ENCODE measurements at regions not wholly inside any gene's neighbourhood (a gene's known extent, or its start where the extent isn't known, plus 50 kb on each side); places are given as distances from the start of the nearest gene placed in this dataset.
"Not testable (repeated sequence)": the region's sequence is repeated elsewhere in the genome, so short reads cannot be mapped to it uniquely, and the experiment has no call there.

- Mint-ChIP-seq H3K4me1 (no peaks in the 10 kb centered on the region), H3K9me3 (no peaks in the 10 kb centered on the region), H3K27ac (no peak overlapping the region), H3K4me3 (no peak overlapping the region), H3K36me3 (no peaks in the 10 kb centered on the region), H3K27me3 (peaks cover 9% of the 10 kb centered on the region)
- no peak for DNase-seq (ENCODE audit: low spot score in 2 of 2)
- no peak for ATAC-seq (ENCODE audit: low read depth)
Observed at GRCh38 chr7:3162289-3162688, 118.6 kb upstream of the CARD11 start.

DNA sequence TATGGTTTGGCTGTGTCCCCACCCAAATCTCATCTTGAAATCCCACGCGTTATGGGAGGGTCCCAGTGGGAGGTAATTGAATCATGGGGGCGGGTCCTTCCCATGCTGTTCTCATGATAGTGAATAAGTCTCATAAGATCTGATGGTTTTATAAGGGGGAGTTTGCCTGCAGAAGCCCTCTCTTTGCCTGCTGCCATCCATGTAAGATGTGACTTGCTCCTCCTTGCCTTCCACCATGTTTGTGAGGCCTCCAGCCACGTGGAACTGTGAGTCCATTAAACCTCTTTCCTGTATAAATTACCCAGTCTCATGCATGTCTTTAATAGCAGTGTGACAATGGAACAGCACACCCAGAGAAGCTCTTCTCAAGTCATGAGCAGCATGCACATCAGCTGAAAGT lies 119.1 kb upstream of the CARD11 start:
- DNase-seq (ENCODE audit: low spot score in 2 of 2); ATAC-seq (ENCODE audit: low read depth); H3K27me3 Mint-ChIP-seq; H3K4me3 Mint-ChIP-seq; H3K27ac Mint-ChIP-seq; H3K4me1 Mint-ChIP-seq; H3K9me3 Mint-ChIP-seq; H3K36me3 Mint-ChIP-seq: not testable (repeated sequence)

DNA sequence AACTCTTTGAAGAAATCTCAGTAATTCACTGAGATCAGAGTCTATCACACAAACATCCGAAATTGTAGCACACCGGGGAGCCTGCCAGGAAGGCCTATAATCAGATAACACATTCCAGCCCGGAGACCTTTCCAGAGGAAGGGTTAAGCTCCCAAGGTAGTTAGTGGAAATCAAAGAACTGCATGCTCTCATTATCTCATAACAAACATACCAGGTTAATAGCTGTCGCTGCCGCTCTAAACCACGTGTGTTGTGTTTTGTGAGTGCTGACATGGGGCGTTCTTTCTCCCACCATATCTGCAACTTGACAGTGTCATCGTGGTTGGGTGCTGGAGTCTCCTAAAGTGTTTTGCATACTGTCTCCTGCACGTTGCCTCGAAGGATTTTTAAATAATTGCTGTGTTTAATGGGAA lies 120.7 kb upstream of the CARD11 start:
- no peaks in the 10 kb centered on the region for H3K9me3 Mint-ChIP-seq
- no peaks in the 10 kb centered on the region for H3K4me1 Mint-ChIP-seq
- DNase-seq (ENCODE audit: low spot score in 2 of 2): no peak
- H3K36me3 Mint-ChIP-seq: no peaks in the 10 kb centered on the region
- H3K27me3 Mint-ChIP-seq: peaks cover 14% of the 10 kb centered on the region
- H3K27ac Mint-ChIP-seq: no peak overlapping the region
- no peak overlapping the region for H3K4me3 Mint-ChIP-seq
- ATAC-seq (ENCODE audit: low read depth): no peak

GRCh38 chr7:3165681-3166580 lies 122.3 kb upstream of the CARD11 start:
- no peak overlapping the region for H3K4me3 Mint-ChIP-seq
- H3K27ac Mint-ChIP-seq: no peak overlapping the region
- DNase-seq (ENCODE audit: low spot score in 2 of 2): no peak
- peaks cover 16% of the 10 kb centered on the region for H3K27me3 Mint-ChIP-seq
- no peak for ATAC-seq (ENCODE audit: low read depth)
- no peaks in the 10 kb centered on the region for H3K4me1 Mint-ChIP-seq
- no peaks in the 10 kb centered on the region for H3K36me3 Mint-ChIP-seq
- no peaks in the 10 kb centered on the region for H3K9me3 Mint-ChIP-seq

- H3K27me3 Mint-ChIP-seq: peaks cover 21% of the 10 kb centered on the region
- DNase-seq (ENCODE audit: low spot score in 2 of 2): no peak
- no peak overlapping the region for H3K27ac Mint-ChIP-seq
- H3K9me3 Mint-ChIP-seq: peaks cover 4% of the 10 kb centered on the region
- ATAC-seq (ENCODE audit: low read depth): no peak
- H3K4me3 Mint-ChIP-seq: no peak overlapping the region
- no peaks in the 10 kb centered on the region for H3K4me1 Mint-ChIP-seq
- peaks cover 2% of the 10 kb centered on the region for H3K36me3 Mint-ChIP-seq
Observed at GRCh38 chr7:3167551-3167950, 123.9 kb upstream of the CARD11 start.

DNA sequence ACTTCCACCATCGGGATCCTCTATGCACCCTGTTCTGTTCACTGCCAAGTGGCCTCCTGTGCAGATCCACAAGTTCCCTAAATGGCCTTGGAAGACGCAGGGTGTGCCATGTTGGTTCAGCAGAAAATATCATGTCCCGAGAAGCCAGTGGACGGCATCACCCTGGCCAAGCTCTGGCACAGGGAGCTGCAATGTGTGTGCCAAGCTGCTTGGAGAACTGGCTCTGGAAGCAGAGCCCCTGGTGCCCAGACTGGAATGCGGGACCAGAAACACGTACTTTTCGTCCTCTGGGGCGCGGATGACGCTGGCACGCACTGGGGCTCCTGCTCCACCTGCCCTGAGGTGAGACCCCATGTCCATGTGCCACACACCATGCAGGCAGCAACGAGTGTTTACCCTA lies 124.7 kb upstream of the CARD11 start:
- H3K9me3 Mint-ChIP-seq: peaks cover 4% of the 10 kb centered on the region
- peaks cover 2% of the 10 kb centered on the region for H3K36me3 Mint-ChIP-seq
- DNase-seq (ENCODE audit: low spot score in 2 of 2): no peak
- peaks cover 27% of the 10 kb centered on the region for H3K27me3 Mint-ChIP-seq
- no peak overlapping the region for H3K27ac Mint-ChIP-seq
- H3K4me1 Mint-ChIP-seq: no peaks in the 10 kb centered on the region
- H3K4me3 Mint-ChIP-seq: no peak overlapping the region
- no peak for ATAC-seq (ENCODE audit: low read depth)

DNA sequence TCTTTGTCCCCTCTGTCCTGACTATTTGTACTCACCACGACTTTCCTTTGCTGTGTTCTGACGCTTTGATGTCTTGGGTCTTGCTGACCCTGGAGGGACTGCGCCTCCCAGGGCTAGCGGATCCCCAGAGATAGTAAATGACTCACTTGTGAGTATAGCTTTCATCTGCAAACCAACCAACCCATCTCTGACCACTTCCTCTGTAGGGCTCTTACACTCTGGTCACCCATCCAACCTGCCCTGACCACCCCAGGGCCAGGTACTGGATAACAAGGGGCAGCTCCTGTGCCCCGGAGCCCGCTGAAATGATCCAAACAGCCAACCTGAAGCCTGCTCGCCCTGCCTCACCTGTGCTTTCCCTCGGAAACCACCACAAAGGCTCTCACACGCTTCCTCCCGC lies 125.2 kb upstream of the CARD11 start:
- H3K4me1 Mint-ChIP-seq: no peaks in the 10 kb centered on the region
- peaks cover 27% of the 10 kb centered on the region for H3K27me3 Mint-ChIP-seq
- no peak overlapping the region for H3K27ac Mint-ChIP-seq
- DNase-seq (ENCODE audit: low spot score in 2 of 2) (no peak), ATAC-seq (ENCODE audit: low read depth) (no peak)
- H3K36me3 Mint-ChIP-seq: peaks cover 2% of the 10 kb centered on the region
- H3K9me3 Mint-ChIP-seq: peaks cover 4% of the 10 kb centered on the region
- H3K4me3 Mint-ChIP-seq: no peak overlapping the region

GRCh38 chr7:3172768-3173280 lies 128.2 kb upstream of the SDK1 start:
- Mint-ChIP-seq H3K36me3 (peaks cover 2% of the 10 kb centered on the region), H3K9me3 (peaks cover 4% of the 10 kb centered on the region), H3K4me3 (no peak overlapping the region), H3K27me3 (peaks cover 24% of the 10 kb centered on the region), H3K4me1 (no peaks in the 10 kb centered on the region), H3K27ac (no peak overlapping the region)
- DNase-seq (ENCODE audit: low spot score in 2 of 2) (no peak), ATAC-seq (ENCODE audit: low read depth) (no peak)

- ATAC-seq (ENCODE audit: low read depth) (no peak), DNase-seq (ENCODE audit: low spot score in 2 of 2) (no peak)
- Mint-ChIP-seq H3K9me3 (peaks cover 4% of the 10 kb centered on the region), H3K4me3 (no peak overlapping the region), H3K36me3 (peaks cover 2% of the 10 kb centered on the region), H3K4me1 (no peaks in the 10 kb centered on the region), H3K27me3 (peaks cover 19% of the 10 kb centered on the region), H3K27ac (no peak overlapping the region)
Observed at GRCh38 chr7:3174515-3175284, 126.4 kb upstream of the SDK1 start.

DNA sequence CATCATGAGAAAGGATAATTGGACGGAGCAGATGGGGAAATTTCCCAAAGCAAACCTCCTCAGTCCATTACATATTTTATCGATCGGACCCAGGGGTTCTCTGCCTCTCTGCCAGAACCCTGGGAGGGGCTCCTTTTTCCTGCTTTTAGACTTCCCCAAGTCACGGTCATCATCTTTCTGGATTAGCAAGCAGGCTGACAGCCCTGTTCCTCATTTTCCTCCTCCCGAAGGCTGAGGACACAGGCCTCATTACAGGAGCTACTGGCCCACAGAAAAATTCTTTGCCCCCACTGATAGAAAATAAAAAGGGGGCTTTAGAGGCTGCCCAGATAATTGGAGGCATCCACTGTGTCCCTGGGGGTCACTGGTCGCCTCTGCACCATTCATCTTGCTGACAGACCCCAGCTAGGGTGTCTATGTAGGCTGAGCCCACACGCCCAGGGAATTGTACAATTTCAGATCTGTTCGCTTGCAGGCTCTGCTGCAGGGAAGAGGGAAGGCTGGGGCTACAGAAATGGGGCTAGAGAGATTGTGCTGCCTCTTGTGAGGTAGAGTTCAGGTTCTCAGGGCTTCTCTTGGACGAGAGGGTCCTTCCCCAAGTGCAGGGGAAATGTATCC lies 125.7 kb upstream of the SDK1 start:
- no peak for ATAC-seq (ENCODE audit: low read depth)
- Mint-ChIP-seq H3K27me3 (peaks cover 16% of the 10 kb centered on the region), H3K27ac (no peak overlapping the region), H3K36me3 (peaks cover 2% of the 10 kb centered on the region), H3K9me3 (peaks cover 4% of the 10 kb centered on the region), H3K4me1 (no peaks in the 10 kb centered on the region), H3K4me3 (no peak overlapping the region)
- no peak for DNase-seq (ENCODE audit: low spot score in 2 of 2)

DNA sequence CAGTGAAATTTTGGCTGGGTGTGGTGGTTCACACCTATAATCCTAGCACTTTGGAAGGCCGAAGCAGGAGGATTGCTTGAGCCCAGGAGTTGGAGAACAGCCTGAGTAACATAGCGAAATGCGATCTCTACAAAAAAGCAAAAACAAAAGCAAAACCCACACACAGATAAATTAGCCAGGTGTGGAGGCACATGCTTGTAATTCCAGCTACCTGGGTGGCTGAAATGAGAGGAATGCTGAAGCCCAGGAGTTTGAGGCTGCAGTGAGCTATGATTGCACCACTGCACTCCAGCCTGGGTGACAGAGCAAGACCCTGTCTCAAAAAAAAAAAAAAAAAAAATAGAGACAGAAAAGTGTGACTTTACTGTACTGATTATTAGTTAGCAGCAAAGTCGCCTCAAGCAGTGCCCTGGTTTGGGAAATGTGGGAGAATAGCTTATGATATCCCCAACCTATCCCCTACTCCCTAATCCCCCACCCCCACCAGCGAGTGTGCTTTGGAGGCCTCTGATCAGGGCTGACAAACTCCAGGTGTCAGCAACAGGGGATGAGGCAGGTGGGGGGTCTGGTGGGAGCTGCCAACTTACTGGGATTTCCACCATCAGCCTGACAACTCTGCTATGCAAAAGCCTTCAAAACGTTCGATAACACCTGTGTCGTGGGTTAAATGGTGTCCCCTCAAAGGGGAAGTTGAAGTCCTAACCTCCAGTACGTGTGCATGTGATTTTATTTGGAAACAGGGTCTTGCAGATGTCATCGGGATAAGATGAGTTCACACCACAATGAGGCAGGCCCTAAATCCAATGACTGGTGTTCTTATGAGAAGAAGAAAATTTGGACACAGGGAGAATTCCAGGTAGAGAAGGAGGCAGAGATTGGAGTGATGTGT lies 124.7 kb upstream of the SDK1 start:
- peaks cover 4% of the 10 kb centered on the region for H3K9me3 Mint-ChIP-seq
- peaks cover 2% of the 10 kb centered on the region for H3K36me3 Mint-ChIP-seq
- no peak overlapping the region for H3K4me3 Mint-ChIP-seq
- ATAC-seq (ENCODE audit: low read depth): peak; percentile 27
- no peaks in the 10 kb centered on the region for H3K4me1 Mint-ChIP-seq
- DNase-seq (ENCODE audit: low spot score in 2 of 2): no peak
- H3K27ac Mint-ChIP-seq: no peak overlapping the region
- peaks cover 16% of the 10 kb centered on the region for H3K27me3 Mint-ChIP-seq

- ATAC-seq (ENCODE audit: low read depth) (no peak), DNase-seq (ENCODE audit: low spot score in 2 of 2) (no peak)
- peaks cover 11% of the 10 kb centered on the region for H3K27me3 Mint-ChIP-seq
- H3K4me3 Mint-ChIP-seq: no peak overlapping the region
- H3K9me3 Mint-ChIP-seq: no peaks in the 10 kb centered on the region
- no peaks in the 10 kb centered on the region for H3K4me1 Mint-ChIP-seq
- H3K36me3 Mint-ChIP-seq: no peaks in the 10 kb centered on the region
- no peak overlapping the region for H3K27ac Mint-ChIP-seq
Observed at GRCh38 chr7:3177271-3177670, 123.8 kb upstream of the SDK1 start.

DNA sequence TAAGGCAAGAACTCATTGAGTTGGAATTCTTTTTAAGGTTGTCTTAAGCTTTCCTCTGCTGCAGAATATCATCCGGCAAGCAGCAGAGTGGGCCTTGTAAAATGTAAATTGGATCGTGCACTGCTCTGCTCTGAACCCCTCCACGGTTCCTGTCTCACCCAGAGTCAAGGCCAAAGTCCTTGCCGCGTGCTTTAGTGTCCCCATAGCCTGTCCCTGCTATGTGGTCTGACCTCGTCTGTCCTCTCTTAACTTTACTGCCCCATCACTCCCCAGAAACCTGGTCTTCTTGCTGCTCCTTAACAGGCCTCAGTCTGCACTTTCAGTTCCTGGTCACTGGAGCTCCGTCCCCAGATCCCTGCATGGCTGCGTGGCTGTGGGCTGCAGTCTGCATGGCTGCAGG lies 121.6 kb upstream of the SDK1 start:
- DNase-seq (ENCODE audit: low spot score in 2 of 2): no peak
- Mint-ChIP-seq H3K9me3 (no peaks in the 10 kb centered on the region), H3K4me1 (no peaks in the 10 kb centered on the region), H3K27ac (no peak overlapping the region), H3K27me3 (peaks cover 8% of the 10 kb centered on the region), H3K36me3 (no peaks in the 10 kb centered on the region), H3K4me3 (no peak overlapping the region)
- no peak for ATAC-seq (ENCODE audit: low read depth)

Measured in memory B cell (primary cell).